GM19025 (cell line): ENCODE measurements at regions not wholly inside any gene's neighbourhood (a gene's known extent, or its start where the extent isn't known, plus 50 kb on each side); places are given as distances from the start of the nearest gene placed in this dataset.

Source experiments
- ATAC-seq: cut with Tn5 transposase; IDR thresholded peaks from one replicate; pipeline ENCODE4 v1.9.1; 2021; ENCODE audit warnings: mild to moderate bottlenecking, low read depth, moderate library complexity; ENCODE audit not compliant: unreplicated experiment

- ATAC-seq, result no peak
These were observed 76.3 kb downstream of the PSMG1 start for GRCh38 chr21:39106881-39107462.

GRCh38 chr21:39105836-39106235 lies 77.4 kb downstream of the PSMG1 start:
- no peak for ATAC-seq

- no peak for ATAC-seq
These were observed 77.9 kb downstream of the PSMG1 start for GRCh38 chr21:39105341-39105765.

- no peak for ATAC-seq
These were observed 78.3 kb downstream of the PSMG1 start for GRCh38 chr21:39104911-39105310.

- no peak for ATAC-seq
These were observed 79.6 kb downstream of the PSMG1 start for GRCh38 chr21:39103689-39104088.

GRCh38 chr21:39099859-39100258 lies 83.4 kb downstream of the PSMG1 start:
- ATAC-seq, result no peak

GRCh38 chr21:39098696-39099200 lies 84.5 kb downstream of the PSMG1 start:
- no peak for ATAC-seq

GRCh38 chr21:39097981-39098380 lies 85.3 kb downstream of the PSMG1 start:
- no peak for ATAC-seq

GRCh38 chr21:39097335-39097861 lies 85.9 kb downstream of the PSMG1 start:
- no peak for ATAC-seq

GRCh38 chr21:39096754-39097153 lies 86.5 kb downstream of the PSMG1 start:
- ATAC-seq, result no peak

GRCh38 chr21:39095681-39096080 lies 87.6 kb downstream of the PSMG1 start:
- ATAC-seq, result no peak

GRCh38 chr21:39094847-39095579 lies 88.2 kb downstream of the PSMG1 start:
- no peak for ATAC-seq

GRCh38 chr21:39094087-39094780 lies 89.0 kb downstream of the PSMG1 start:
- ATAC-seq, result no peak

GRCh38 chr21:39093526-39093925 lies 89.7 kb downstream of the PSMG1 start:
- ATAC-seq, result no peak

- no peak for ATAC-seq
These were observed 94.3 kb downstream of the PSMG1 start for GRCh38 chr21:39088831-39089380.

GRCh38 chr21:39088031-39088370 lies 95.2 kb downstream of the PSMG1 start:
- no peak for ATAC-seq

- ATAC-seq, result no peak
These were observed 95.8 kb downstream of the PSMG1 start for GRCh38 chr21:39087238-39088030.

GRCh38 chr21:39086547-39086946 lies 96.7 kb downstream of the PSMG1 start:
- ATAC-seq, result no peak

- ATAC-seq, result no peak
These were observed 97.3 kb downstream of the PSMG1 start for GRCh38 chr21:39085843-39086405.
